ENCODE measurements at regions not wholly inside any gene's neighbourhood (a gene's known extent, or its start where the extent isn't known, plus 50 kb on each side); places are given as distances from the start of the nearest gene placed in this dataset.

DNA sequence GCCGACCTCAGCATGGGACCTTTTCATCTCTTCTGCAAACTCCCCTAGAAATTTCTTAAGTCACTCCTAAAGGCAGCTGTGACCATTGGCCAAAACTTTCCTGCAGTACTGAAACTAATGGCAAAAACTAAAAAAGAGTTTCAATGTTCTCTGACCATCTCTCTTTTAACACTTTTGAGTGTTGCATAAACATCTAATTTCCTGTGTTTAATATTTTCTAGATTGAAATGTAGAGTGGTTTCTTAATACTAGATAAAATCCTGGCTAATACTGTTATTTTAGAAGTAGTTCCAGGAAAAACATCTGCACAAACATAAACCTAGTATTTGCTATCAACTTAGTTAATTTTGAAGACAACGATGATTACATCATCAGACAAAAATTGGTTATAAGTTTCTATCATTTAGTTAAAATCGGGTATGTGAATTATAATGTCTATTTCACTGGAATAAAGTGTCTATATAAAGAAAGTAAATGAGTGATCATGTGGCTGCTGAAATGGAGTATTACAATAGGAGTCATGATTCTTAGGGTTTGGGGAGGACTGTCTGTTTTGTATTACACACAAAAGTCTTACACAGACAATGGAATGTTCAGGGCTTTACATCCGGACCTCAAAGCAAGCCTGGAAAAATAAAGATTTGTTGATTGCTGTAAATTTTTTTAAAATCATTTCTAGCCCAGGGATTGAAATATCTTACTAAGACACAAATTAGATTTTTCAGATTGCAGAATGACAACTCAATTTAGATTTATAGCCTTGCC lies 1323.4 kb downstream of the C4orf33 start:
- H3K4me3 ChIP-seq (ENCODE audit: control insufficient read depth, low read depth, low read length): no peak overlapping the region
- DNase-seq (ENCODE audit: low read depth): no peak
- TF ChIP-seq, protein P1, sequence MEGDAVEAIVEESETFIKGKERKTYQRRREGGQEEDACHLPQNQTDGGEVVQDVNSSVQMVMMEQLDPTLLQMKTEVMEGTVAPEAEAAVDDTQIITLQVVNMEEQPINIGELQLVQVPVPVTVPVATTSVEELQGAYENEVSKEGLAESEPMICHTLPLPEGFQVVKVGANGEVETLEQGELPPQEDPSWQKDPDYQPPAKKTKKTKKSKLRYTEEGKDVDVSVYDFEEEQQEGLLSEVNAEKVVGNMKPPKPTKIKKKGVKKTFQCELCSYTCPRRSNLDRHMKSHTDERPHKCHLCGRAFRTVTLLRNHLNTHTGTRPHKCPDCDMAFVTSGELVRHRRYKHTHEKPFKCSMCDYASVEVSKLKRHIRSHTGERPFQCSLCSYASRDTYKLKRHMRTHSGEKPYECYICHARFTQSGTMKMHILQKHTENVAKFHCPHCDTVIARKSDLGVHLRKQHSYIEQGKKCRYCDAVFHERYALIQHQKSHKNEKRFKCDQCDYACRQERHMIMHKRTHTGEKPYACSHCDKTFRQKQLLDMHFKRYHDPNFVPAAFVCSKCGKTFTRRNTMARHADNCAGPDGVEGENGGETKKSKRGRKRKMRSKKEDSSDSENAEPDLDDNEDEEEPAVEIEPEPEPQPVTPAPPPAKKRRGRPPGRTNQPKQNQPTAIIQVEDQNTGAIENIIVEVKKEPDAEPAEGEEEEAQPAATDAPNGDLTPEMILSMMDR (IDR thresholded peaks at IDR 0.05; ENCODE audit: control insufficient read depth, insufficient read depth, low read depth, low read length, missing control alignments): no peak

DNA sequence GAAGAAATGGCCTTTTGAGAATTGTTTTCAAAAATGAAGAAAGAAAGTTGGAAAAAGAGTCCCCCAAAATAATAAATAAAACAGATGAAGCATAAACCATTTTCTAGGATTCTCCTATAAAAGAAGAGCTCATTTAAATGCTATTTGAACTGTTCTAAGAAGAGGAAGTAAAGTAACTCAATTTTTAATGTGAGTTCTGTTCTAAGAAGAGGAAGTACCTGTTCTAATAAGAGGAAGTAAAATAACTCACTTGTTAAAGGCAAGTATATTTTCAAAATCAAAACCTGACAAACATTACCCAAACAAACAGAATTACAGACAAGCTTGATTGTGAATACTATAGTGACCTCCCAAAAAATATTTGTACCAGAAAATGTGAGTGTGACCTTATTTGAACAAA lies 1326.3 kb downstream of the C4orf33 start:
- TF ChIP-seq, protein P1 (IDR thresholded peaks at IDR 0.05; ENCODE audit: control insufficient read depth, insufficient read depth, low read depth, low read length, missing control alignments): no peak

DNA sequence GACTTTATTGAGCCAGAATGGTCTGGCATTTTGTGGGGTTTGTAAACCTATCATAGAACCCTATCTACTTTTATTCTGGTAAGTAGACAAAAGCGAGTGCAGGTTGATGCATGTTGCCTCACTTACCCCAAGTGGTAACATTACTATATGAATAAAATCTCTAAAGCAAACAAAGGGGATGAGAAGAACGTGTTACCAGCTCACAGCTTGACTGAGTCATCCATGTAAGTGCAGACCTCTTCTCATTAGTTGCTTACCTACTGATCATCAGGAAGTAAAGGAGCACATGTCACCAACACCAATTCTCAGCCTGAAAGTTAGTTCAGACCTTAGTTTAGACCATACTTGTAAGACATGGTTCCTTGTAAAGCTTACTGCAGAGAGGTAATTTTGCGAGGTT lies 1328.3 kb downstream of the C4orf33 start:
- no peak for DNase-seq (ENCODE audit: low read depth)
- TF ChIP-seq, protein P1 (IDR thresholded peaks at IDR 0.05; ENCODE audit: control insufficient read depth, insufficient read depth, low read depth, low read length, missing control alignments): no peak
- H3K4me3 ChIP-seq (ENCODE audit: control insufficient read depth, low read depth, low read length): no peak overlapping the region

More for the DNA sequence above, 1326.3 kb downstream of the C4orf33 start:
- no peak overlapping the region for H3K4me3 ChIP-seq (ENCODE audit: control insufficient read depth, low read depth, low read length)
- no peak for DNase-seq (ENCODE audit: low read depth)

DNA sequence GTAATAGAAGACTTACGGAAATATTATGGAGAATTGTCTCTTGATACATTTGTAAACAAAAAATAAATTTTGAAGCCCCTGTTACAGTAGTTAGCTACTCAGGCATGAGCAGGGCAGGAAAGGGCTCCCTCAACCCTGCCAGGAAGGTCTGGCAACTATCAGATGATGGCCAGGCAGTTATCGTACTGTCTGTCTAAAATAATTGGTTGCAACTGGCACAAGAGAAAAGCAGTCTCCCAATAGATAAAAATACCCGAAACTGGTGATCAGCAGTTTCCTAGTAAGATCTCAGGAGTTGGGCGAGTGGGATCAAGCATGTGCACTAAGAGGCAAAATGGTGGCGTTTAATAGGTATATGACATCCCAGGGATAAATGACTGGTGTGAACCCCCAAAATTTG lies 1336.3 kb downstream of the C4orf33 start:
- TF ChIP-seq, protein P1 (IDR thresholded peaks at IDR 0.05; ENCODE audit: control insufficient read depth, insufficient read depth, low read depth, low read length, missing control alignments): no peak
- no peak for DNase-seq (ENCODE audit: low read depth)

DNA sequence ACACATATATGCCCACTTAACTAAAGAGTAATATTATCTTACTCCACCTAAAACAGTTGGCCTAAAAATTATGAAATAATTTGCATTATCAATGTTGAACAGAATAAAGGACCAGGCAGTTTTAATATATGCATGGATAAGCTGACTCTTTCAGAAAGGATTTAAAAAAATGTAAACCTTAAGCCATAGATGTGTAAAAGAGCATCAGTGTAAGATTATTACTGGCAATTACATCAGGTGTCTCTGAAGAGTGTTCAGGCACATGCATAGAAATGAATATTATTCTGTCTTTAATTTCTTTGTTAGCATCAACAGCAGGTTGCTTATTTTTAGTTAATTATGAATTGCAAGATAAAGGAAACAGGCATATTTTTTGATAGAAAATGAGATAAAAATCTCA lies 1353.8 kb downstream of the C4orf33 start:
- no peak for DNase-seq (ENCODE audit: low read depth)
- H3K4me3 ChIP-seq (ENCODE audit: control insufficient read depth, low read depth, low read length): no peak overlapping the region
- TF ChIP-seq, protein P1 (IDR thresholded peaks at IDR 0.05; ENCODE audit: control insufficient read depth, insufficient read depth, low read depth, low read length, missing control alignments): no peak

More for the DNA sequence above, 1336.3 kb downstream of the C4orf33 start:
- no peak overlapping the region for H3K4me3 ChIP-seq (ENCODE audit: control insufficient read depth, low read depth, low read length)

DNA sequence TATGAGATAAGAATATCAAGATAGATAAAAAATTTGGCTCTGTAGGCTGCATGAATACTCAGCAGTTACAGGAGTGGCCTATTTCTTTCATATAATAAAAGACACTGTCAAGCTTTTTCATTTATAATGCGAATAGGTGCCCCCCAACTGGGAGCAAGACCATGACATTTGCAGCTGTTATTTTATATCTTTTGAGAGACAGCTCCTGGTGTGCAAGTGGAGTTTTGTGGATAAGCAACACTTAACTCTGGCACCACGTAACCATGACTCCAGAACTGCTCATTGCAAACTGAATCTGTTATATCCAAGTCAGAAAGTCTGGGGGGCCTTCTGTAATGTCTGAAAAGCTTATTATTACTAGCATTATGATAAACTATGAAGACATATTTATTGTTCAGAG lies 1372.4 kb downstream of the C4orf33 start:
- DNase-seq (ENCODE audit: low read depth): no peak
- no peak overlapping the region for H3K4me3 ChIP-seq (ENCODE audit: control insufficient read depth, low read depth, low read length)
- TF ChIP-seq, protein P1 (IDR thresholded peaks at IDR 0.05; ENCODE audit: control insufficient read depth, insufficient read depth, low read depth, low read length, missing control alignments): no peak
